ENCODE measurements at regions not wholly inside any gene's neighbourhood (a gene's known extent, or its start where the extent isn't known, plus 50 kb on each side); places are given as distances from the start of the nearest gene placed in this dataset.

GRCh38 chr14:29062466-29062865, 295.9 kb downstream of the FOXG1 start:
- TF ChIP-seq, protein P1, sequence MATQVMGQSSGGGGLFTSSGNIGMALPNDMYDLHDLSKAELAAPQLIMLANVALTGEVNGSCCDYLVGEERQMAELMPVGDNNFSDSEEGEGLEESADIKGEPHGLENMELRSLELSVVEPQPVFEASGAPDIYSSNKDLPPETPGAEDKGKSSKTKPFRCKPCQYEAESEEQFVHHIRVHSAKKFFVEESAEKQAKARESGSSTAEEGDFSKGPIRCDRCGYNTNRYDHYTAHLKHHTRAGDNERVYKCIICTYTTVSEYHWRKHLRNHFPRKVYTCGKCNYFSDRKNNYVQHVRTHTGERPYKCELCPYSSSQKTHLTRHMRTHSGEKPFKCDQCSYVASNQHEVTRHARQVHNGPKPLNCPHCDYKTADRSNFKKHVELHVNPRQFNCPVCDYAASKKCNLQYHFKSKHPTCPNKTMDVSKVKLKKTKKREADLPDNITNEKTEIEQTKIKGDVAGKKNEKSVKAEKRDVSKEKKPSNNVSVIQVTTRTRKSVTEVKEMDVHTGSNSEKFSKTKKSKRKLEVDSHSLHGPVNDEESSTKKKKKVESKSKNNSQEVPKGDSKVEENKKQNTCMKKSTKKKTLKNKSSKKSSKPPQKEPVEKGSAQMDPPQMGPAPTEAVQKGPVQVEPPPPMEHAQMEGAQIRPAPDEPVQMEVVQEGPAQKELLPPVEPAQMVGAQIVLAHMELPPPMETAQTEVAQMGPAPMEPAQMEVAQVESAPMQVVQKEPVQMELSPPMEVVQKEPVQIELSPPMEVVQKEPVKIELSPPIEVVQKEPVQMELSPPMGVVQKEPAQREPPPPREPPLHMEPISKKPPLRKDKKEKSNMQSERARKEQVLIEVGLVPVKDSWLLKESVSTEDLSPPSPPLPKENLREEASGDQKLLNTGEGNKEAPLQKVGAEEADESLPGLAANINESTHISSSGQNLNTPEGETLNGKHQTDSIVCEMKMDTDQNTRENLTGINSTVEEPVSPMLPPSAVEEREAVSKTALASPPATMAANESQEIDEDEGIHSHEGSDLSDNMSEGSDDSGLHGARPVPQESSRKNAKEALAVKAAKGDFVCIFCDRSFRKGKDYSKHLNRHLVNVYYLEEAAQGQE (tag by site-specific recombination; IDR thresholded peaks at IDR 0.05) = no peak
- TF ChIP-seq, protein P2, sequence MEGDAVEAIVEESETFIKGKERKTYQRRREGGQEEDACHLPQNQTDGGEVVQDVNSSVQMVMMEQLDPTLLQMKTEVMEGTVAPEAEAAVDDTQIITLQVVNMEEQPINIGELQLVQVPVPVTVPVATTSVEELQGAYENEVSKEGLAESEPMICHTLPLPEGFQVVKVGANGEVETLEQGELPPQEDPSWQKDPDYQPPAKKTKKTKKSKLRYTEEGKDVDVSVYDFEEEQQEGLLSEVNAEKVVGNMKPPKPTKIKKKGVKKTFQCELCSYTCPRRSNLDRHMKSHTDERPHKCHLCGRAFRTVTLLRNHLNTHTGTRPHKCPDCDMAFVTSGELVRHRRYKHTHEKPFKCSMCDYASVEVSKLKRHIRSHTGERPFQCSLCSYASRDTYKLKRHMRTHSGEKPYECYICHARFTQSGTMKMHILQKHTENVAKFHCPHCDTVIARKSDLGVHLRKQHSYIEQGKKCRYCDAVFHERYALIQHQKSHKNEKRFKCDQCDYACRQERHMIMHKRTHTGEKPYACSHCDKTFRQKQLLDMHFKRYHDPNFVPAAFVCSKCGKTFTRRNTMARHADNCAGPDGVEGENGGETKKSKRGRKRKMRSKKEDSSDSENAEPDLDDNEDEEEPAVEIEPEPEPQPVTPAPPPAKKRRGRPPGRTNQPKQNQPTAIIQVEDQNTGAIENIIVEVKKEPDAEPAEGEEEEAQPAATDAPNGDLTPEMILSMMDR (tag by site-specific recombination; IDR thresholded peaks at IDR 0.05) = no peak
- TF ChIP-seq GFI1B (tag by site-specific recombination; IDR thresholded peaks at IDR 0.05) (no peak), ZNF423 (tag by site-specific recombination; IDR thresholded peaks at IDR 0.05) (no peak), ZNF670 (tag by site-specific recombination; IDR thresholded peaks at IDR 0.05; ENCODE audit: low read depth) (no peak), MZF1 (tag by site-specific recombination; IDR thresholded peaks at IDR 0.05; ENCODE audit: borderline replicate concordance) (no peak), ZNF416 (tag by site-specific recombination; IDR thresholded peaks at IDR 0.05) (no peak), ZBTB26 (tag by site-specific recombination; optimal IDR thresholded peaks at IDR 0.05) (no peak), OVOL3 (tag by site-specific recombination; IDR thresholded peaks at IDR 0.05) (no peak), ZNF433 (tag by site-specific recombination; IDR thresholded peaks at IDR 0.05; ENCODE audit: low read depth) (no peak), ZNF133 (tag by site-specific recombination; IDR thresholded peaks at IDR 0.05) (no peak), KLF10 (tag by site-specific recombination; IDR thresholded peaks at IDR 0.05) (no peak), ZNF629 (tag by site-specific recombination; IDR thresholded peaks at IDR 0.05) (no peak)
- TF ChIP-seq, protein P3, sequence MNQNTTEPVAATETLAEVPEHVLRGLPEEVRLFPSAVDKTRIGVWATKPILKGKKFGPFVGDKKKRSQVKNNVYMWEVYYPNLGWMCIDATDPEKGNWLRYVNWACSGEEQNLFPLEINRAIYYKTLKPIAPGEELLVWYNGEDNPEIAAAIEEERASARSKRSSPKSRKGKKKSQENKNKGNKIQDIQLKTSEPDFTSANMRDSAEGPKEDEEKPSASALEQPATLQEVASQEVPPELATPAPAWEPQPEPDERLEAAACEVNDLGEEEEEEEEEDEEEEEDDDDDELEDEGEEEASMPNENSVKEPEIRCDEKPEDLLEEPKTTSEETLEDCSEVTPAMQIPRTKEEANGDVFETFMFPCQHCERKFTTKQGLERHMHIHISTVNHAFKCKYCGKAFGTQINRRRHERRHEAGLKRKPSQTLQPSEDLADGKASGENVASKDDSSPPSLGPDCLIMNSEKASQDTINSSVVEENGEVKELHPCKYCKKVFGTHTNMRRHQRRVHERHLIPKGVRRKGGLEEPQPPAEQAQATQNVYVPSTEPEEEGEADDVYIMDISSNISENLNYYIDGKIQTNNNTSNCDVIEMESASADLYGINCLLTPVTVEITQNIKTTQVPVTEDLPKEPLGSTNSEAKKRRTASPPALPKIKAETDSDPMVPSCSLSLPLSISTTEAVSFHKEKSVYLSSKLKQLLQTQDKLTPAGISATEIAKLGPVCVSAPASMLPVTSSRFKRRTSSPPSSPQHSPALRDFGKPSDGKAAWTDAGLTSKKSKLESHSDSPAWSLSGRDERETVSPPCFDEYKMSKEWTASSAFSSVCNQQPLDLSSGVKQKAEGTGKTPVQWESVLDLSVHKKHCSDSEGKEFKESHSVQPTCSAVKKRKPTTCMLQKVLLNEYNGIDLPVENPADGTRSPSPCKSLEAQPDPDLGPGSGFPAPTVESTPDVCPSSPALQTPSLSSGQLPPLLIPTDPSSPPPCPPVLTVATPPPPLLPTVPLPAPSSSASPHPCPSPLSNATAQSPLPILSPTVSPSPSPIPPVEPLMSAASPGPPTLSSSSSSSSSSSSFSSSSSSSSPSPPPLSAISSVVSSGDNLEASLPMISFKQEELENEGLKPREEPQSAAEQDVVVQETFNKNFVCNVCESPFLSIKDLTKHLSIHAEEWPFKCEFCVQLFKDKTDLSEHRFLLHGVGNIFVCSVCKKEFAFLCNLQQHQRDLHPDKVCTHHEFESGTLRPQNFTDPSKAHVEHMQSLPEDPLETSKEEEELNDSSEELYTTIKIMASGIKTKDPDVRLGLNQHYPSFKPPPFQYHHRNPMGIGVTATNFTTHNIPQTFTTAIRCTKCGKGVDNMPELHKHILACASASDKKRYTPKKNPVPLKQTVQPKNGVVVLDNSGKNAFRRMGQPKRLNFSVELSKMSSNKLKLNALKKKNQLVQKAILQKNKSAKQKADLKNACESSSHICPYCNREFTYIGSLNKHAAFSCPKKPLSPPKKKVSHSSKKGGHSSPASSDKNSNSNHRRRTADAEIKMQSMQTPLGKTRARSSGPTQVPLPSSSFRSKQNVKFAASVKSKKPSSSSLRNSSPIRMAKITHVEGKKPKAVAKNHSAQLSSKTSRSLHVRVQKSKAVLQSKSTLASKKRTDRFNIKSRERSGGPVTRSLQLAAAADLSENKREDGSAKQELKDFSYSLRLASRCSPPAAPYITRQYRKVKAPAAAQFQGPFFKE (tag by site-specific recombination; IDR thresholded peaks at IDR 0.05; ENCODE audit: borderline replicate concordance) = no peak
